Mesenchymal stem cell (in vitro differentiated cells and primary cell): ENCODE measurements at regions not wholly inside any gene's neighbourhood (a gene's known extent, or its start where the extent isn't known, plus 50 kb on each side); places are given as distances from the start of the nearest gene placed in this dataset.

Experiments used
- DNase-seq: peaks from one replicate; pipeline ENCODE4 v3.0.0-alpha.2; 2013
- H2AFZ ChIP-seq: one replicate; pipeline ENCODE4 v1.6.1; 2013; ENCODE audit warnings: low read depth, mild to moderate bottlenecking, control low read depth, inconsistent platforms, low read length, moderate library complexity
- H2AK5ac ChIP-seq: 2 replicates; pipeline ENCODE4 v1.6.1; 2013; ENCODE audit warnings: low read length, moderate library complexity, mild to moderate bottlenecking, inconsistent platforms; ENCODE audit not compliant: severe bottlenecking
- H2BK120ac ChIP-seq: one replicate; pipeline ENCODE4 v1.6.1; 2013; ENCODE audit warnings: low read depth, mild to moderate bottlenecking, inconsistent platforms, low read length, moderate library complexity
- H2BK12ac ChIP-seq, 2 experiments: one replicate each; pipeline ENCODE4 v1.6.1; 2013; ENCODE audit warnings: inconsistent platforms in 2 of 2, low read length in 2 of 2, mild to moderate bottlenecking in 2 of 2, moderate library complexity in 2 of 2, control low read depth in 1 of 2
- H2BK15ac ChIP-seq: one replicate; pipeline ENCODE4 v1.6.1; 2013; ENCODE audit warnings: mild to moderate bottlenecking, low read depth, inconsistent platforms; ENCODE audit not compliant: poor library complexity, severe bottlenecking
- H2BK5ac ChIP-seq: 2 replicates; pipeline ENCODE4 v1.6.1; 2013; ENCODE audit warnings: low read depth, mild to moderate bottlenecking, low read length, control low read depth, inconsistent platforms; ENCODE audit not compliant: poor library complexity, severe bottlenecking
- H3K14ac ChIP-seq, 2 experiments: one replicate each; pipeline ENCODE4 v1.6.1; 2013; ENCODE audit warnings: inconsistent platforms in 2 of 2, low read length in 2 of 2, control low read depth in 1 of 2, mild to moderate bottlenecking in 1 of 2, moderate library complexity in 1 of 2
- H3K18ac ChIP-seq, 2 experiments: one replicate each; pipeline ENCODE4 v1.6.1; 2013; ENCODE audit warnings: inconsistent platforms in 2 of 2, low read length in 2 of 2, control low read depth in 1 of 2, low read depth in 1 of 2, mild to moderate bottlenecking in 1 of 2
- H3K23ac ChIP-seq, 2 experiments: one replicate each; pipeline ENCODE4 v1.6.1; 2013; ENCODE audit warnings: inconsistent platforms in 2 of 2, low read length in 2 of 2, mild to moderate bottlenecking in 2 of 2, moderate library complexity in 2 of 2, control low read depth in 1 of 2
- H3K27ac ChIP-seq: 2 replicates; pipeline ENCODE4 v1.5.1; 2013; ENCODE audit warnings: mild to moderate bottlenecking, moderate library complexity, low read length, control low read depth, inconsistent platforms; ENCODE audit not compliant: poor library complexity, severe bottlenecking
- H3K27me3 ChIP-seq, 2 experiments: 2 replicates each; pipeline versions ENCODE4 v1.6.1 to v1.7.0; 2013; ENCODE audit warnings: low read length in 2 of 2, mild to moderate bottlenecking in 2 of 2, moderate library complexity in 2 of 2, control low read depth in 1 of 2, inconsistent platforms in 1 of 2; ENCODE audit not compliant: control insufficient read depth in 1 of 2, insufficient read depth in 1 of 2
- H3K36me3 ChIP-seq, 2 experiments: 2 replicates each; pipeline versions ENCODE4 v1.6.1 to v1.7.0; 2013; ENCODE audit warnings: low read length in 2 of 2, control low read depth in 1 of 2, inconsistent platforms in 1 of 2, low read depth in 1 of 2, mild to moderate bottlenecking in 1 of 2; ENCODE audit not compliant: insufficient read depth in 2 of 2, control insufficient read depth in 1 of 2
- H3K4ac ChIP-seq, 2 experiments: one replicate each; pipeline ENCODE4 v1.6.1; 2013; ENCODE audit warnings: inconsistent platforms in 2 of 2, low read length in 2 of 2, mild to moderate bottlenecking in 2 of 2, moderate library complexity in 2 of 2, control low read depth in 1 of 2, low read depth in 1 of 2
- H3K4me1 ChIP-seq: 2 replicates; pipeline ENCODE4 v1.6.1; 2013; ENCODE audit warnings: low read depth, low read length, control low read depth; ENCODE audit not compliant: control insufficient read depth, insufficient read depth
- H3K4me2 ChIP-seq: 2 replicates; pipeline ENCODE4 v1.6.1; 2013; ENCODE audit warnings: low read length, mild to moderate bottlenecking, inconsistent platforms; ENCODE audit not compliant: poor library complexity, severe bottlenecking
- H3K4me3 ChIP-seq, 2 experiments: 2 replicates each; pipeline versions ENCODE4 v1.5.1 to v1.7.0; 2013; ENCODE audit warnings: low read length in 2 of 2, mild to moderate bottlenecking in 2 of 2, control low read depth in 1 of 2, low read depth in 1 of 2; ENCODE audit not compliant: insufficient read depth in 1 of 2
- H3K79me1 ChIP-seq: replicated peaks from 2 replicates; pipeline ENCODE4 v1.6.1; 2013; ENCODE audit warnings: mild to moderate bottlenecking, control low read depth, low read length, inconsistent platforms; ENCODE audit not compliant: poor library complexity, severe bottlenecking
- H3K9ac ChIP-seq: 2 replicates; pipeline ENCODE4 v1.7.0; 2013; ENCODE audit warnings: mild to moderate bottlenecking, low read length, moderate library complexity
- H3K9me3 ChIP-seq: 2 replicates; pipeline ENCODE4 v1.7.0; 2013; ENCODE audit warnings: mild to moderate bottlenecking, low read length; ENCODE audit not compliant: control insufficient read depth
- H4K8ac ChIP-seq: one replicate; pipeline ENCODE4 v1.6.1; 2013; ENCODE audit warnings: inconsistent platforms, mild to moderate bottlenecking, low read length, moderate library complexity
- H4K91ac ChIP-seq: one replicate; pipeline ENCODE4 v1.6.1; 2013; ENCODE audit warnings: mild to moderate bottlenecking, low read length, inconsistent platforms
- WGBS: methylation state at CpG from one replicate; pipeline ENCODE4 v1.1.7; 2013; ENCODE audit warnings: mixed read lengths; 5-methylcytosine and 5-hydroxymethylcytosine counted together

DNA sequence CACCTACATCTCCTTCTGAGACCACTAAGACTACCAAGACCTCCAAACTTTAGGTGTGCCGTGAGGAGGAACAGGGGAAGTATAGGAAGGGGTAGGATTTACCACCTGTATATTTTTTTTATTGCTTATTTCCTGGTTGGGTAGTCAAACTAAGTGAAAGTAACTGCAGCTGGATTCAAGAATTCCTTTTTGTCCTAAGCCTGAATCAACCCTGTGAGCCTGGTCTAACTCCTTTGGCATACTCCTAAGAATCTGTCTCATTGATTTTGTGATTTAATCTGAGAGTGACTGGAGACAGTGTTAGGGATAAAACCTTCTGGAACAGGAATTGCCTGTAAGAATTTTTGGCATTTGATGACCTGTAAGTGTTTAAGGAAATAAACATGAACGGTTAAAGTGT, 523.5 kb upstream of the MIR17HG start:
- no peak overlapping the region for H4K91ac ChIP-seq
- H3K23ac ChIP-seq: no peak overlapping the region
- no peak overlapping the region for H2BK12ac ChIP-seq
- no peak overlapping the region for H2BK120ac ChIP-seq
- no peak overlapping the region for H3K4ac ChIP-seq
- H3K9me3 ChIP-seq: peaks cover 6% of the 10 kb centered on the region
- no peak overlapping the region for H2BK5ac ChIP-seq
- H3K36me3 ChIP-seq: no peaks in the 10 kb centered on the region
- H3K4me1 ChIP-seq: no peaks in the 10 kb centered on the region
- no peaks in the 10 kb centered on the region for H3K79me1 ChIP-seq
- H2AFZ ChIP-seq: no peak overlapping the region
- H2AK5ac ChIP-seq: no peak overlapping the region
- H3K27me3 ChIP-seq: no peaks in the 10 kb centered on the region
- H4K8ac ChIP-seq: no peak overlapping the region
- H2BK15ac ChIP-seq: no peak overlapping the region
- no peak overlapping the region for H3K18ac ChIP-seq
- no peak overlapping the region for H3K9ac ChIP-seq
- 86% methylated on average over 1 of the region's 2 CpGs for WGBS
- no peak for DNase-seq
- H3K14ac ChIP-seq: no peak overlapping the region
- no peak overlapping the region for H3K4me2 ChIP-seq
- H3K4me3 ChIP-seq: no peak overlapping the region
- H3K27ac ChIP-seq: no peak overlapping the region

DNA sequence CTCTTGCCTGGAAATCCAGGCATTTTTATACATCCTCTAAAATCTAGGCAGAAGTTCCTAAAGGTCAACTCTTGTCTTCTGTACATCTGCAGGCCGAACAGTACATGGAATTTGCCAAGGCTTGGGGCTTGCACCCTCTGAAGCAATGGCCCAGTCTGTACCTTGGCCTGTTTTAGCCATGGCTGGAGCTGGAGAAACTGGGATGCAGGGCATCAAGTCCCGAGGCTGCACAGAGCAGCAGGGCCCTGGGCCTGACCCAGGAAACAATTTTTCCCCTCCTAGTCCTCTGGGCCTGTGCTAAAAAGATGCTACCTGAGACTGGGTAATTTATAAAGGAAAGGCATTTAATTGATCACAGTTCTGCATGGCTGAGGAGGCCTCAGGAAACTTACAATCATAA, 520.8 kb upstream of the MIR17HG start:
- 84% methylated on average over 2 of the region's 2 CpGs for WGBS

DNA sequence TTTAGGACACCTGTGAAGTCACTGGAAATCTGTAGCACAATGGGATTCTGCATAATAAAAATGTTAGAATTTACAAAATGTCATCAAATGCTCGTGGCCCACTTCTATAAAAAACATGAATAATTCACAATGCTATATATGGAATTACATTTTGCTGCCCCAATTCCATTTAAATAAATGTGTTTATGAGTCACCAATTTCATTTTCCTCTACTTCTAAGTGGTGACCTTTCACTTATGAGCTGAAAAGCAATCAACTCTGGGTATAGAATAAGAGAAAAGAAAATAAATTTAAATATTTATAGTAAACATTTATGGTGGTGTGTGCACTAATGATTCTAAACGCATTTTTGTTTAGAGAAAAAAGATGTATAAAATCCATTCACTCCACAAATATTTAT, 516.7 kb upstream of the MIR17HG start:
- Histone ChIP-seq H2AFZ (no peak overlapping the region), H3K27me3 (no peaks in the 10 kb centered on the region), H3K36me3 (no peaks in the 10 kb centered on the region), H4K91ac (no peak overlapping the region), H3K23ac (no peak overlapping the region), H2BK12ac (no peak overlapping the region), H3K9ac (no peak overlapping the region), H3K4ac (no peak overlapping the region), H3K18ac (no peak overlapping the region), H3K79me1 (no peaks in the 10 kb centered on the region), H2BK120ac (no peak overlapping the region), H3K14ac (no peak overlapping the region), H3K27ac (no peak overlapping the region), H2BK15ac (no peak overlapping the region), H2BK5ac (no peak overlapping the region), H3K4me2 (no peak overlapping the region), H3K4me3 (no peak overlapping the region), H3K9me3 (peaks cover 6% of the 10 kb centered on the region), H3K4me1 (no peaks in the 10 kb centered on the region), H2AK5ac (no peak overlapping the region), H4K8ac (no peak overlapping the region)
- no CpG with 5 or more reads among the region's 2 CpGs for WGBS
- no peak for DNase-seq

More for the DNA sequence above, 520.8 kb upstream of the MIR17HG start:
- Histone ChIP-seq H4K8ac (no peak overlapping the region), H3K18ac (no peak overlapping the region), H3K9me3 (peaks cover 6% of the 10 kb centered on the region), H3K79me1 (no peaks in the 10 kb centered on the region), H3K23ac (no peak overlapping the region), H3K27me3 (no peaks in the 10 kb centered on the region), H3K14ac (no peak overlapping the region), H3K4me2 (no peak overlapping the region), H3K9ac (no peak overlapping the region), H2AK5ac (no peak overlapping the region), H2AFZ (no peak overlapping the region), H4K91ac (no peak overlapping the region), H3K27ac (no peak overlapping the region), H3K4ac (no peak overlapping the region), H2BK5ac (no peak overlapping the region), H3K4me3 (no peak overlapping the region), H3K4me1 (no peaks in the 10 kb centered on the region), H2BK12ac (no peak overlapping the region), H3K36me3 (no peaks in the 10 kb centered on the region), H2BK15ac (no peak overlapping the region), H2BK120ac (no peak overlapping the region)
- no peak for DNase-seq

DNA sequence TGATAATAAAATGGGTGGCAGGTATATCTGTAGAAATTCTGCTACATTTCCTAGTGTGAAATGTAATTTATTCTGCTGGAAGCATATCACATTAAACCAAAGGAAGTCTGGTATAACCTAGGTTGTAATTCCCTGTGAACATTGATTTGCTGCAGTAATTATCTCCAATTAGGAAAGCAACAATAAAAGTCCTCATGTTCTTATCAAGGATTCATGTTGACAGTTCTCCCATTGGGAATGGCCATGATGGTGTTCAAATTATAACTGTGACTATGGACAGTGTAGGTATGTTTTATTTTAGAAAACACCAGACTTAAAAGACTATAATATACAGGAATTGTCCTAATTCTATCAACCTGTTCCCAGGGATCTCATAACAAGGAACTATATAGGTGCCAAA, 513.5 kb upstream of the MIR17HG start:
- Histone ChIP-seq H3K36me3 (no peaks in the 10 kb centered on the region), H3K9ac (no peak overlapping the region), H3K14ac (no peak overlapping the region), H2BK15ac (no peak overlapping the region), H4K91ac (no peak overlapping the region), H2BK5ac (no peak overlapping the region), H3K4me3 (no peak overlapping the region), H4K8ac (no peak overlapping the region), H3K18ac (no peak overlapping the region), H3K27me3 (no peaks in the 10 kb centered on the region), H3K4me1 (no peaks in the 10 kb centered on the region), H2AK5ac (no peak overlapping the region), H2AFZ (no peak overlapping the region), H3K79me1 (no peaks in the 10 kb centered on the region), H3K4ac (no peak overlapping the region), H3K23ac (no peak overlapping the region), H3K9me3 (no peaks in the 10 kb centered on the region), H3K4me2 (no peak overlapping the region), H3K27ac (no peak overlapping the region), H2BK120ac (no peak overlapping the region), H2BK12ac (no peak overlapping the region)
- no peak for DNase-seq
